Suprapubic skin (tissue), 3 donors: ENCODE measurements at regions not wholly inside any gene's neighbourhood (a gene's known extent, or its start where the extent isn't known, plus 50 kb on each side); places are given as distances from the start of the nearest gene placed in this dataset.

Experiments used
- EP300 ChIP-seq: sonication (generic); formaldehyde crosslinking; IDR thresholded peaks from one replicate; pipeline ENCODE4 v1.6.1; 2017; ENCODE audit warnings: antibody characterized with exemption
- TF ChIP-seq, protein P1 (sequence below), 2 donors: fragments of 200-600 bp in 1 of 2; fragments of 450-650 bp in 1 of 2; sonication (generic) in 1 of 2; IDR thresholded peaks; one replicate each; pipeline ENCODE4 v1.5.1; 2016 to 2019; ENCODE audit warnings: antibody characterized with exemption in 2 of 2, mild to moderate bottlenecking in 1 of 2, moderate library complexity in 1 of 2

DNA sequence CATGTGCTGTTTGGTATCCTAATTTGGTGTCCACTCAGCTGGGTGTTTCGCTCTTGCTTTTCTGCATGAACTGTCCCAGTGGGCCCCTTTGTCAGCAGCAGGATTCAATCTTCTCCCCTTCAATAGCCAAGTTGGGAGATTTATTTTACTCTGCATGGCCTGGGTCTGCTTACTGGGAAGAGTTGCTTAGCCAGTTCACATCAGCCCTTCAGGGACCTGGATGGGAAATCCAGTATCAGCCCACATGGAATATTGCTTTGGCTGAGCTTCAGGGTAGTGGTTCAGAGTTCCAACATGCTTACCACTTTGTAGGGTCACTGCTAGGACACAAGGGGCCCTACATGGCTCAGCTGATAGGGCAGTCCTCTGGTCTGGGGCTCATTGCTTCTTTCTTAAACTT, 93.0 kb upstream of the BOC start:
- no peak for TF ChIP-seq EP300
- TF ChIP-seq, protein P1, sequence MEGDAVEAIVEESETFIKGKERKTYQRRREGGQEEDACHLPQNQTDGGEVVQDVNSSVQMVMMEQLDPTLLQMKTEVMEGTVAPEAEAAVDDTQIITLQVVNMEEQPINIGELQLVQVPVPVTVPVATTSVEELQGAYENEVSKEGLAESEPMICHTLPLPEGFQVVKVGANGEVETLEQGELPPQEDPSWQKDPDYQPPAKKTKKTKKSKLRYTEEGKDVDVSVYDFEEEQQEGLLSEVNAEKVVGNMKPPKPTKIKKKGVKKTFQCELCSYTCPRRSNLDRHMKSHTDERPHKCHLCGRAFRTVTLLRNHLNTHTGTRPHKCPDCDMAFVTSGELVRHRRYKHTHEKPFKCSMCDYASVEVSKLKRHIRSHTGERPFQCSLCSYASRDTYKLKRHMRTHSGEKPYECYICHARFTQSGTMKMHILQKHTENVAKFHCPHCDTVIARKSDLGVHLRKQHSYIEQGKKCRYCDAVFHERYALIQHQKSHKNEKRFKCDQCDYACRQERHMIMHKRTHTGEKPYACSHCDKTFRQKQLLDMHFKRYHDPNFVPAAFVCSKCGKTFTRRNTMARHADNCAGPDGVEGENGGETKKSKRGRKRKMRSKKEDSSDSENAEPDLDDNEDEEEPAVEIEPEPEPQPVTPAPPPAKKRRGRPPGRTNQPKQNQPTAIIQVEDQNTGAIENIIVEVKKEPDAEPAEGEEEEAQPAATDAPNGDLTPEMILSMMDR (IDR thresholded peaks at IDR 0.05): no peak
